ENCODE measurements at regions not wholly inside any gene's neighbourhood (a gene's known extent, or its start where the extent isn't known, plus 50 kb on each side); places are given as distances from the start of the nearest gene placed in this dataset.
"Not testable (repeated sequence)": the region's sequence is repeated elsewhere in the genome, so short reads cannot be mapped to it uniquely, and the experiment has no call there.

- Histone ChIP-seq H3K4me3 (IDR thresholded peaks at IDR 0.05; ENCODE audit: insufficient read depth, low read depth, low read length) (no peak overlapping the region), H3K27me3 (ENCODE audit: insufficient read depth, low read depth) (no peaks in the 10 kb centered on the region), H3K4me2 (no peak overlapping the region), H4K20me1 (ENCODE audit: insufficient read depth) (no peaks in the 10 kb centered on the region), H3K79me2 (ENCODE audit: insufficient read depth, low read depth) (no peaks in the 10 kb centered on the region), H3K27ac (no peak overlapping the region), H3K9ac (no peak overlapping the region), H3K36me3 (ENCODE audit: insufficient read depth) (no peaks in the 10 kb centered on the region), H2AFZ (ENCODE audit: low read depth) (no peak overlapping the region), H3K4me1 (ENCODE audit: low read depth, poor library complexity, severe bottlenecking) (no peaks in the 10 kb centered on the region)
- no peak for TF ChIP-seq CTCF (conservative IDR thresholded peaks at IDR 0.05; ENCODE audit: low read depth, low read length)
Measured at GRCh38 chr12:88836156-88836555, 255.9 kb upstream of the KITLG start.

GRCh38 chr12:88834226-88834625 lies 254.0 kb upstream of the KITLG start:
- no peaks in the 10 kb centered on the region for H3K36me3 ChIP-seq (ENCODE audit: insufficient read depth)
- H3K4me3 ChIP-seq (IDR thresholded peaks at IDR 0.05; ENCODE audit: insufficient read depth, low read depth, low read length): no peak overlapping the region
- TF ChIP-seq CTCF (conservative IDR thresholded peaks at IDR 0.05; ENCODE audit: low read depth, low read length): no peak
- H3K4me1 ChIP-seq (ENCODE audit: low read depth, poor library complexity, severe bottlenecking): no peaks in the 10 kb centered on the region
- H4K20me1 ChIP-seq (ENCODE audit: insufficient read depth): no peaks in the 10 kb centered on the region
- H2AFZ ChIP-seq (ENCODE audit: low read depth): no peak overlapping the region
- no peak overlapping the region for H3K4me2 ChIP-seq
- no peaks in the 10 kb centered on the region for H3K79me2 ChIP-seq (ENCODE audit: insufficient read depth, low read depth)
- no peak overlapping the region for H3K9ac ChIP-seq
- no peak overlapping the region for H3K27ac ChIP-seq
- no peaks in the 10 kb centered on the region for H3K27me3 ChIP-seq (ENCODE audit: insufficient read depth, low read depth)

GRCh38 chr12:88833641-88834116 lies 253.4 kb upstream of the KITLG start:
- Histone ChIP-seq H4K20me1 (ENCODE audit: insufficient read depth) (no peaks in the 10 kb centered on the region), H3K4me1 (ENCODE audit: low read depth, poor library complexity, severe bottlenecking) (no peaks in the 10 kb centered on the region), H3K27me3 (ENCODE audit: insufficient read depth, low read depth) (no peaks in the 10 kb centered on the region), H2AFZ (ENCODE audit: low read depth) (no peak overlapping the region), H3K27ac (no peak overlapping the region), H3K4me2 (no peak overlapping the region), H3K36me3 (ENCODE audit: insufficient read depth) (no peaks in the 10 kb centered on the region), H3K9ac (no peak overlapping the region), H3K4me3 (IDR thresholded peaks at IDR 0.05; ENCODE audit: insufficient read depth, low read depth, low read length) (no peak overlapping the region), H3K79me2 (ENCODE audit: insufficient read depth, low read depth) (no peaks in the 10 kb centered on the region)
- no peak for TF ChIP-seq CTCF (conservative IDR thresholded peaks at IDR 0.05; ENCODE audit: low read depth, low read length)

- not testable (repeated sequence) for H3K4me2 ChIP-seq; H4K20me1 ChIP-seq (ENCODE audit: insufficient read depth); H3K79me2 ChIP-seq (ENCODE audit: insufficient read depth, low read depth)
Measured at GRCh38 chr12:88828537-88828936, 248.3 kb upstream of the KITLG start.

GRCh38 chr12:88820012-88820411 lies 239.7 kb upstream of the KITLG start:
- no peak overlapping the region for H3K4me2 ChIP-seq
- H3K27me3 ChIP-seq (ENCODE audit: insufficient read depth, low read depth): no peaks in the 10 kb centered on the region
- no peaks in the 10 kb centered on the region for H3K36me3 ChIP-seq (ENCODE audit: insufficient read depth)
- H3K27ac ChIP-seq: no peak overlapping the region
- no peak overlapping the region for H3K4me3 ChIP-seq (IDR thresholded peaks at IDR 0.05; ENCODE audit: insufficient read depth, low read depth, low read length)
- H3K9ac ChIP-seq: no peak overlapping the region
- H4K20me1 ChIP-seq (ENCODE audit: insufficient read depth): no peaks in the 10 kb centered on the region
- no peak for TF ChIP-seq CTCF (conservative IDR thresholded peaks at IDR 0.05; ENCODE audit: low read depth, low read length)
- no peak overlapping the region for H2AFZ ChIP-seq (ENCODE audit: low read depth)
- H3K79me2 ChIP-seq (ENCODE audit: insufficient read depth, low read depth): no peaks in the 10 kb centered on the region
- no peaks in the 10 kb centered on the region for H3K4me1 ChIP-seq (ENCODE audit: low read depth, poor library complexity, severe bottlenecking)

More at GRCh38 chr12:88828537-88828936, 248.3 kb upstream of the KITLG start:
- not testable (repeated sequence) for H2AFZ ChIP-seq (ENCODE audit: low read depth); H3K9ac ChIP-seq; H3K27ac ChIP-seq; H3K36me3 ChIP-seq (ENCODE audit: insufficient read depth); H3K27me3 ChIP-seq (ENCODE audit: insufficient read depth, low read depth); H3K4me3 ChIP-seq (IDR thresholded peaks at IDR 0.05; ENCODE audit: insufficient read depth, low read depth, low read length); H3K4me1 ChIP-seq (ENCODE audit: low read depth, poor library complexity, severe bottlenecking)
